ENCODE measurements at regions not wholly inside any gene's neighbourhood (a gene's known extent, or its start where the extent isn't known, plus 50 kb on each side); places are given as distances from the start of the nearest gene placed in this dataset.
"Not testable (repeated sequence)": the region's sequence is repeated elsewhere in the genome, so short reads cannot be mapped to it uniquely, and the experiment has no call there.

DNA sequence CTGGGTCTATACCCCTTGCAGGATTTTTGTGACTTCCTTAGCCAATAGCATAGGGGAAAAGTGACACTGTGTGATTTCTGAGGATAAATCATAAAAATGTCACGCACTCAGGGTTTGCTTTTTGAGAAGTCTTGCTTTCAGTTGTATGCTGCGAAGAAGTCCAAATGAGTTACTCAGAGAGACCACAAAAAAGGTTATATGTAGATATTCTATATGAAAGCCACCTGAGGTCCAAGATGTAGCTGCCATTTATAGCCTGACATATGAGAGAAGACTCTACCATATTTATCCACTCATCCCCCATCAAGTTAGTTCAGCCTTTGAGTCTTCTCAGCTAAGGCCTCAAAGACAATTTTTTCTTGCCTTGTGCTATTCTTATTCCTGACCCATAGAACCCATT lies 488.3 kb upstream of the MAP2 start:
- DNase-seq (ENCODE audit: low spot score) = no peak

DNA sequence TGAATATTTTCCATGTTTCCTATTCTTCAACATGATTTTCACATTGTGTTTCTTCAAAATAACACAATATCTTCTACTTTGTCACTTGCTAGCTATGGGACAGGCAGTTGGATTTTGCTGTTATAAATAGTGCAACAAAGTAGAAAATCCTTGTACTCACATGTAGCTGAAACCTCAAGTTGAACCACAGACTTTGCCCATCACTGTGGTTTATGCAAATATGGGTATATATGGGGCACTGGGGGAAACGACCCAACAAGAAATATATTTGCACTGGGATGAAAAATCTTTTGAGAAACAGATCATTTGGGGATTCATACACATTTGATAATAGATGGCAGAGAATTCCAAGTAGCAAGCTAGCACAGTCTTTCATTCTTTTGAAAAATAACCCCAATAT lies 486.3 kb upstream of the MAP2 start:
- no peak for DNase-seq (ENCODE audit: low spot score)

DNA sequence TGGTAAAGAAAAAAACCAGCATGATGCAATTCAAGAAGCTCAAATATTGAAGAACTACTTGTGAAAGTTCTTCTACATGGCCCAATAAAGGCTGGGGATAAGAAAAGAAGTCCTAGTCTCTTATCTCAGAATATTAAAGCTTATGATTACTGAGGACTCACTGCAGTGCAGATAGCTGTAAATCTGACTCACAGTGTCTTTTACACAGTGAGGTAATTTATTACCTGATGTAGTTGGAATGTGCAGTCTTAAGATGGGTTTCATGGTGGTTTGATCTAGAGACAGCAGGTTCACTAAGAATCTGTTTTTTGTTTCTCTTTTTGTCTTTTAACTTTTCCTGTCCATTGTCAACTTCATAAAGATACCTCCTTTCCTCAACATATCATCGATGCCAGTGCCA lies 484.0 kb upstream of the MAP2 start:
- DNase-seq (ENCODE audit: low spot score) = no peak

DNA sequence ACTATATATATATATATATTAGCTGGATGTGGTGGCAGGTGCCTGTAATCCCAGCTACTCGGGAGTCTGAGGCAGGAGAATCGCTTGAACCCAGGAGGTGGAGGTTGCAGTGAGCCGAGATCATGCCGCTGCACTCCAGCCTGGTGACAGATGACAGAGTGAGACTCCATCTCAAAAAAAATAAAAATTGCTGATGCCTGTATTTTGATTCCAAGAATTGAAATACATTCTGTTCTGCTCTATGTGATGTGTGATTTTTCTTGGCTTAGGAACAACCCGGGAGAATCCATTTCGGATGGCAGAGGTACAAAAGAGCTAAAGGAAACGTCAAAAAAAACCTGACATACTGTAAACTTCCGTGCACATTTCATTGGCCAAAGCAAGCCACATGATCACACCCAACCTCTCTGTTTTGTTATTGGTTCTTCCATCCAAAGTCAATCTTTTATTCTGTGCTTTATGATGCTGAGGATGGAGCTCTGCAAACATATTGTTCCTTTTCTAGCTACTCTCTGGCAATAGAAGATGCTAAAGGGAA lies 478.1 kb upstream of the MAP2 start:
- no peak for DNase-seq (ENCODE audit: low spot score)

DNA sequence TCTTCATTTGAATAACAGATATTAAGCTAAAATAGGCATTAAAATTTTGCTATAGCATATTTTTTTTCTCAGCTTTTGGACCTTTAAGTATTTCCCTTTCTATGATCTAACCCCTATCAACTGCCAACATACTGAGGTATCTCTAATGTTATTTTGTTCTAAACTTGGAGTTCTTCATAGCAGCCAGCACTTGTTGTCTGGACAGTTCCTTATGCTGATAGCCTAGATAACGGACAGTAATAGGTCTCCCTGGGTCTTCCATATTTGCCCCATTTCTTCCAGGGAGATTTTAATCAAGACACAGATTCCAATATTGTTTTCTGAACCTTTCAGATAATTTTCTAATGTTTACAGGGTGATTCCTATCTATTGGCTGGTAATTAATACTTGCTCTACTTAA lies 475.8 kb upstream of the MAP2 start:
- DNase-seq (ENCODE audit: low spot score) = no peak

GRCh38 chr2:208970070-208970469 lies 453.8 kb upstream of the MAP2 start:
- no peak for DNase-seq (ENCODE audit: low spot score)

GRCh38 chr2:208977582-208977981 lies 446.3 kb upstream of the MAP2 start:
- DNase-seq (ENCODE audit: low spot score) = no peak

DNA sequence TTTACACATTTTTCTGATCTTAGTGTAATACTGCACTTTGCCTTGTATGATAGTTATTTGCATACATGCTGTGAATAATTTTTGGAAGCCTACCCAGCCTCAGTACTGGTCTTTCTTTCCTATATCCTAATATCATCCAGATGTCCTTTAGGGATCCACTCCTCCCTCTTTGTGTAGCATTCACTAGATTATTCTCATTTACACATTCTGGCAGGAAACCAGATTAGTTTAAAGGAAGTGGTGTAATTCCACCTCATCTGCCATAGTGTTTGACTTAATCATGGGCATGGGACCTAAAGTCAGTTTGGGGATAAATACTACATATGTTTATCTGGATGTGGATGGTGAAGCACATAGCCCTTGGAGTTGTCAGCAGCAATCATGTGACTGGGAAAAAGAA lies 444.9 kb upstream of the MAP2 start:
- DNase-seq (ENCODE audit: low spot score) = no peak

GRCh38 chr2:208980321-208980720 lies 443.5 kb upstream of the MAP2 start:
- DNase-seq (ENCODE audit: low spot score) = no peak

GRCh38 chr2:208982831-208983230 lies 441.0 kb upstream of the MAP2 start:
- DNase-seq (ENCODE audit: low spot score) = no peak

DNA sequence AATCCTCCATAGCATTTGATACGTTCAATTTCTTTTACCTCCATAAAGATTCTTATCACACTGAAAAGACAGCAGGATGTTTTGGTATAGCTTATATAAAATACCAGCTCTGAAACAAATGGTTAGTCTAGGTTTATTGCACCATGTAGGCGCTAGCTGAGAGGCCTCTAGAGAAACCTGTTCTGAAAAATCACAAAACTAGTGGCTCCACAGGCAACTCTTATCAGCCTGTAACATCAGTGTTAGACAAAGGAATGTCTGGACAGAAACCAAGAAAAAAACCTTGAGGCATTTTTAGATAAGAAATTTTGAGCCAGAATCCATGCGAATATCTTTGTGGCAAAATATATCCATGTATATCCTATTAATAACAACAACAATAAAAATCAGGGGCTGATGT lies 440.4 kb upstream of the MAP2 start:
- no peak for DNase-seq (ENCODE audit: low spot score)

GRCh38 chr2:208984376-208985090 lies 439.3 kb upstream of the MAP2 start:
- DNase-seq (ENCODE audit: low spot score) = no peak

- DNase-seq (ENCODE audit: low spot score) = no peak
Measured at GRCh38 chr2:208985644-208986043, 438.2 kb upstream of the MAP2 start.

GRCh38 chr2:208990716-208991115 lies 433.1 kb upstream of the MAP2 start:
- no peak for DNase-seq (ENCODE audit: low spot score)

DNA sequence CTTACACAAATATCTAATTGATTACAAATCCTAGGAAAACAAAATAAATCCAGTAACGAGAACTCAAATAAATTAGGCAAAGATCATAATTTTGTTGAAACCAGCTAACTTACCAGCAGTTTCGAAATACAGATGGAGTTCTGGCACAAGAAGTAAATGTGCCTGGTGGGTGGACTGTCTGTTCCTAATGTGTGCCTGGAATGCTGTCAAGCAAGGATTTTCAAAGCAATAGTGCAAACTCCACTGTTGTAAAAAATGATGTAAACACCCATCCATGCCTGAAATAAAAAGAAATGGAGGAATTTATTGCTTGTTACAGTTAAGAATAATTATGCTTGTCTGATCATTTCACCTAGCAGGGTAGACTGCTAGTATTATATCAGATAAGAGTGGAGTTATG lies 423.9 kb upstream of the MAP2 start:
- no peak for DNase-seq (ENCODE audit: low spot score)

DNA sequence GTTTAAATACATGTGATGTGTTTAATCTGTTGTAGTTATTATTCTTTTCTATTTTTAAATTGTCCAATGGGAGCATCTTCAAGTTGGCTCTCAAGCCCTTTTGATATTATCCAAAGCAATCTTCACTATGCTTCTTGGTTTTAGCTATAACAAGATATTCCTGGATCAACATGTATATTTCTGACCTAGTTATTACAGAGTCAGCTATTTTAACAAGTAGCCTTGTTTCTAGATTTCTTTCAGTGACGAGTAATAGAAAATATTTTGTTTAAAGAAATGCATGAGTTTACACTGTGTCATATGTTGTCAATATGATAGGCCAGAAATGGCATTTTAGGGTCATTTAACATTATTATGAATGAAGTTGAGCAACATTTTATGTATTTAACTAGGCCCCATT lies 421.8 kb upstream of the MAP2 start:
- DNase-seq (ENCODE audit: low spot score) = no peak

GRCh38 chr2:209005371-209005770 lies 418.5 kb upstream of the MAP2 start:
- no peak for DNase-seq (ENCODE audit: low spot score)

DNA sequence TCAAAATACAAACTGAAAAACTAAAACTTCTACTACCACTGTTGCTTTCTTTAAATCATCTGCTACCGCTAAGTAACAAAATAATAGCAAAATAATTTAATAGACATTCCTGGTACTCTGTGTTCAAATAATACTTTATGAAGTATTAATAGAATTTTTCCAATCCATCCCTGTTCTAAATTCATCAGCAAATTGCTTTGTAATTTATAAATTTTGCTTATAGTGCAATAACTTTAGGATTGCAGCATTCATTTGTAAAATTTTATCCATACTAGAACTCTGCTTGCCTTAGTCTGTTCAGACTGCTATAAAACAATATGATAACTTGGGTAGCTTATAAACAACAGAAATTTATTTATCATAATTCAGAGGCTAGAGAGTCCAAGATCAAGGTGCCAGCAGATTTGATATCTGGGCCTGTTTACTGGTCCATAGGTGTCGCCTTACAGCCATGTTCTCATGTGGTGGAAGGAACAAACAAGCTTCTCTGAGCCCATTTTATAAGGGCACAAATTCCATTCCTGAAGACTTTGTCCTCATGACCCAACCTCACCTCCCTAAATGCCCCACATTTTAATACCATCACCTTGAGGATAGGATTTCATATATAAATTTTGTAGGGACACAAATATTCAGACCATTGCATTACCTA lies 415.1 kb upstream of the MAP2 start:
- DNase-seq (ENCODE audit: low spot score) = no peak

GRCh38 chr2:209018633-209019032 lies 405.2 kb upstream of the MAP2 start:
- DNase-seq (ENCODE audit: low spot score) = not testable (repeated sequence)

DNA sequence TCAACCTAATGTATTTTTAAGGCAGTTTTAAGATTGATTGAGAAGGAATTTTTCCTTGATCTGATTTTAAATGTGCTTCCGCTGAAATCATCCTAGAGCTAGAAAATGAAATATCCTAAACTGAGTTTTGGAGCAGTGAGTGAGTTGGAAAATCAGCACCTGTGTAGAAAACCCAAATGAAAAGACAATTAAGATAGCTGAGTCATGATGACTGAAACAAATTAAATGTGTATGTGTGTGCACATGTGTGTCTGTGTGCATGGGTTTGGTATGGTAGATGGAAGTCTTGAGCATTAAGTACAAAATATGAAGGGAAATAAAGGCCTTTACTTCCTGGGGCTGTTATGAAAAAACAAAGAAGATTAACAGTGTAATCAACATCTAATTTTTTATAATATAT lies 394.6 kb upstream of the MAP2 start:
- no peak for DNase-seq (ENCODE audit: low spot score)

DNA sequence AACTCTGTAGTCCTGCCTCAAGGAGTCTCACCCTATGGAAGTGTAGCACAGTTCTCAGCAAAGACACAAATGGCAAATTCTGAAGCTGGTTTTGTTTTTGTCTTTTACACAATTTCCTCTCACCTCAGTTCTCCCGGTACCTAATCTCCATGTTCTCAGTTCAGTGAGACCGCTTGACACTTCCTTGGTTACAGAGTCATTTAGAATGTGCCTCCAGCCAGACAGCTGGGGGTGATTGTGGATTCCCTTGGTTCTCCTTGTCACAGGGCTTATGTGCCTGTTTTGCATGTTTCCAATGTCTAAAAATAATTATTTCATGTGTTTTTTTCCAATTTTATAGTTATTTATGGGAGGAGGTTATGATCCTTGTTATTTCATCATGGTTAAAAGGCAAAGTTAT lies 379.5 kb upstream of the MAP2 start:
- no peak for DNase-seq (ENCODE audit: low spot score)

DNA sequence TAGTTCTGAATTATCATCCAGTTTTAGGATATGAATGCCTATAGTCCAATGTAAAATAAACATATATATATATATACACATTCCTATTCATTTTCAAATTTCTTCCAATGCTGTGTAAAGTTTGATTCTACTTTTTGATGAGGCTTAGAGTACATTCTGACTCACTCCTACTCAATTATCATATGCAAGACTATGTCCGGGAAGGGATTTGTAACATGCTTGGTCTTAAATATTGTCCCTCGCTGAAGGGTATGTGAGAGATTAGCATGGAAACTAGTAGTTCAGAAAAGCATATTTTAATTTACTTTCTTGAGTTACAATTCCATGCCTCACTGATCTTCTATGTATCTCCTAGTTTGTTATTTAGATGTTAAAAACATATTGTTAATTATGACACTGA lies 377.7 kb upstream of the MAP2 start:
- DNase-seq (ENCODE audit: low spot score) = no peak

GRCh38 chr2:209049608-209050007 lies 374.2 kb upstream of the MAP2 start:
- no peak for DNase-seq (ENCODE audit: low spot score)

GRCh38 chr2:209062210-209062609 lies 361.6 kb upstream of the MAP2 start:
- no peak for DNase-seq (ENCODE audit: low spot score)
